Endothelial cell of umbilical vein (primary cell): ENCODE measurements at regions not wholly inside any gene's neighbourhood (a gene's known extent, or its start where the extent isn't known, plus 50 kb on each side); places are given as distances from the start of the nearest gene placed in this dataset.
"Not testable (repeated sequence)": the region's sequence is repeated elsewhere in the genome, so short reads cannot be mapped to it uniquely, and the experiment has no call there.

Source experiments
- BruUV-seq: library from RNA; stranded (reverse); fragments of 400-500 nt; replicated peaks from 2 replicates; lab custom pipeline; 2021; lab: Mats Ljungman, UMichigan
- CTCF ChIA-PET: fragments of 300-600, 350-600 bp; sonication (Branson Sonifier 250); formaldehyde crosslinking; loops from one replicate; lab custom pipeline; 2021; ENCODE audit warnings: antibody characterized with exemption, inconsistent platforms; lab: Charles Lee
- POLR2A ChIA-PET: fragments of 300-600, 350-600 bp; sonication (Branson Sonifier 250); formaldehyde crosslinking; loops from one replicate; lab custom pipeline; 2021; ENCODE audit warnings: antibody characterized with exemption, inconsistent platforms; lab: Charles Lee
- DNase-seq: peaks from one replicate; pipeline ENCODE4 v3.0.0-alpha.2; 2011; ENCODE audit warnings: low read depth, low spot score
- FAIRE-seq: peaks from 2 replicates; lab custom pipeline; 2011; peaks lifted over from hg19 to GRCh38; lab: Jason Lieb, UNC
- H2AFZ ChIP-seq: 2 replicates; pipeline ENCODE4 v1.6.0; 2012; ENCODE audit warnings: low read depth, low read length, control low read depth, inconsistent platforms
- H3K27ac ChIP-seq: 2 replicates; pipeline ENCODE4 v1.5.1; 2011; ENCODE audit warnings: low read depth, mild to moderate bottlenecking, control low read depth, low read length, moderate library complexity; ENCODE audit not compliant: insufficient read depth
- H3K27me3 ChIP-seq, 2 experiments: 2 replicates each; pipeline versions ENCODE4 v1.6.0 to v1.6.1; 2011; ENCODE audit warnings: low read length in 2 of 2, mixed read lengths in 1 of 2; ENCODE audit not compliant: control insufficient read depth in 2 of 2, insufficient read depth in 2 of 2
- H3K36me3 ChIP-seq, 2 experiments: 2 replicates in 1 of 2; 3 replicates in 1 of 2; pipeline ENCODE4 v1.5.1; 2011; ENCODE audit warnings: low read length in 2 of 2, mild to moderate bottlenecking in 1 of 2, moderate library complexity in 1 of 2; ENCODE audit not compliant: control insufficient read depth in 2 of 2, insufficient read depth in 2 of 2; ENCODE audit errors: extremely low read depth in 1 of 2
- H3K4me1 ChIP-seq: 3 replicates; pipeline ENCODE4 v1.5.1; 2011; ENCODE audit warnings: mild to moderate bottlenecking, low read length; ENCODE audit not compliant: control insufficient read depth, insufficient read depth; ENCODE audit errors: extremely low read depth
- H3K4me2 ChIP-seq: 2 replicates; pipeline ENCODE4 v1.6.1; 2011; ENCODE audit warnings: low read length, control low read depth, mixed read lengths; ENCODE audit not compliant: insufficient read depth
- H3K4me3 ChIP-seq, 3 experiments: fragments of 200-600 bp in 1 of 3; sonication (generic), shearing (Covaris generic) in 1 of 3; replicated peaks in 1 of 3; 2 replicates each; pipeline ENCODE4 v1.5.1; 2011 to 2016; ENCODE audit warnings: control low read depth in 3 of 3, low read length in 3 of 3, mild to moderate bottlenecking in 2 of 3, inconsistent platforms in 1 of 3, low read depth in 1 of 3, moderate library complexity in 1 of 3; ENCODE audit not compliant: insufficient read depth in 1 of 3
- H3K79me2 ChIP-seq: 2 replicates; pipeline ENCODE4 v1.6.0; 2012; ENCODE audit warnings: low read length, inconsistent platforms; ENCODE audit not compliant: control insufficient read depth, insufficient read depth
- H3K9ac ChIP-seq: replicated peaks from 2 replicates; pipeline ENCODE3; 2011; ENCODE audit warnings: low read length, control low read depth; ENCODE audit not compliant: insufficient read depth; ENCODE audit errors: extremely low read depth
- H3K9me1 ChIP-seq: replicated peaks from 3 replicates; pipeline ENCODE4 v1.6.0; 2011; ENCODE audit warnings: mild to moderate bottlenecking, low read length; ENCODE audit not compliant: control insufficient read depth, insufficient read depth; ENCODE audit errors: extremely low read depth
- H3K9me3 ChIP-seq: replicated peaks from 2 replicates; pipeline ENCODE4 v1.5.1; 2012; ENCODE audit warnings: low read length, inconsistent platforms; ENCODE audit not compliant: control insufficient read depth, insufficient read depth
- H4K20me1 ChIP-seq: replicated peaks from 2 replicates; pipeline ENCODE3; 2011; ENCODE audit warnings: mild to moderate bottlenecking, low read length; ENCODE audit not compliant: control insufficient read depth, insufficient read depth; ENCODE audit errors: extremely low read depth
- FOS ChIP-seq: IDR thresholded peaks from 2 replicates; pipeline ENCODE4 v1.6.1; 2011; ENCODE audit warnings: mild to moderate bottlenecking, low read length, moderate library complexity, borderline replicate concordance; ENCODE audit not compliant: insufficient read depth
- GATA2 ChIP-seq: IDR thresholded peaks from 2 replicates; pipeline ENCODE4 v1.7.0; 2011; ENCODE audit warnings: low read depth, mild to moderate bottlenecking, moderate library complexity, mixed read lengths, low read length; ENCODE audit not compliant: insufficient read length, insufficient read depth
- JUN ChIP-seq: IDR thresholded peaks from 2 replicates; pipeline ENCODE4 v1.6.1; 2011; ENCODE audit warnings: borderline replicate concordance, low read depth; ENCODE audit not compliant: insufficient read length, insufficient read depth
- MYC ChIP-seq: IDR thresholded peaks from one replicate; pipeline ENCODE4 v1.6.1; 2011; ENCODE audit warnings: mild to moderate bottlenecking, low read depth, low read length
- POLR2A ChIP-seq: IDR thresholded peaks from 2 replicates; pipeline ENCODE4 v1.6.1; 2012; ENCODE audit warnings: low read depth, mild to moderate bottlenecking, control low read depth, low read length
- POLR2AphosphoS5 ChIP-seq: IDR thresholded peaks from 2 replicates; pipeline ENCODE4 v1.6.1; 2012; ENCODE audit warnings: low read depth, mild to moderate bottlenecking, control low read depth, low read length, moderate library complexity; ENCODE audit not compliant: insufficient read depth
- dilution Hi-C: fragments of 300-500 bp; cut with MboI; formaldehyde crosslinking; loops from one replicate; pipeline ENCODE4 v1.15.0; 2019; ENCODE audit warnings: low sequenced_read_pairs; ENCODE audit not compliant: extremely low pct_ligation_motif_present
- intact Hi-C: fragments of 100-400 bp; cut with micrococcal nuclease; formaldehyde crosslinking; loops from one replicate; pipeline ENCODE4 v1.10.0; 2022
- TF ChIP-seq, protein P1 (sequence below): IDR thresholded peaks from 2 replicates; pipeline ENCODE4 v1.6.1; 2011; ENCODE audit not compliant: insufficient read depth, insufficient read length
- TF ChIP-seq, protein P2 (sequence below), 2 donors: IDR thresholded peaks; 1 replicate in 1 of 2; 2 replicates in 1 of 2; pipeline ENCODE4 v1.5.1; 2011; ENCODE audit warnings: low read length in 2 of 2, mild to moderate bottlenecking in 2 of 2, moderate library complexity in 2 of 2, control low read depth in 1 of 2, inconsistent platforms in 1 of 2, low read depth in 1 of 2; ENCODE audit not compliant: insufficient read depth in 1 of 2; ENCODE audit errors: extremely low read depth in 1 of 2

DNA sequence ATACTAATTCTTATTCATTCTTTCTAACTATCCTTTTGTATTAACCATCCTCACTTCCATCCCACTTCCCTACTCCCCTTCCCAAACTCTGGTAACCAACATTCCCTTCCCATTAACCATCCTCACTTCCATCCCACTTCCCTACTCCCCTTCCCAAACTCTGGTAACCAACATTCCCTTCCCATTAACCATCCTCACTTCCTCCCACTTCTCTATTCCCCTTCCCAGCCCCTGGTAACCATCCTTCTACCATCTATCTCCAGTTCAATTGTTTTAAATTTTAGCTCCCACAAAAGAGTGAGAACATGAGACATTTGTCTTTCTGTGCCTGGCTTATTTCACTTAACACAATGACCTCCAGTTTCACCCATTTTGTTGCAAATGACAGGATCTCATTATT lies 160.6 kb upstream of the NAMPT start:
- intact Hi-C loops, DNase-seq, H3K9me3 ChIP-seq, BruUV-seq, H2AFZ ChIP-seq, FAIRE-seq, H3K36me3 ChIP-seq, H3K4me3 ChIP-seq, H3K27ac ChIP-seq, H3K27me3 ChIP-seq, H4K20me1 ChIP-seq, H3K79me2 ChIP-seq, dilution Hi-C loops, CTCF ChIA-PET, H3K4me2 ChIP-seq, POLR2A ChIA-PET, H3K9ac ChIP-seq, H3K4me1 ChIP-seq, H3K9me1 ChIP-seq: not testable (repeated sequence)

DNA sequence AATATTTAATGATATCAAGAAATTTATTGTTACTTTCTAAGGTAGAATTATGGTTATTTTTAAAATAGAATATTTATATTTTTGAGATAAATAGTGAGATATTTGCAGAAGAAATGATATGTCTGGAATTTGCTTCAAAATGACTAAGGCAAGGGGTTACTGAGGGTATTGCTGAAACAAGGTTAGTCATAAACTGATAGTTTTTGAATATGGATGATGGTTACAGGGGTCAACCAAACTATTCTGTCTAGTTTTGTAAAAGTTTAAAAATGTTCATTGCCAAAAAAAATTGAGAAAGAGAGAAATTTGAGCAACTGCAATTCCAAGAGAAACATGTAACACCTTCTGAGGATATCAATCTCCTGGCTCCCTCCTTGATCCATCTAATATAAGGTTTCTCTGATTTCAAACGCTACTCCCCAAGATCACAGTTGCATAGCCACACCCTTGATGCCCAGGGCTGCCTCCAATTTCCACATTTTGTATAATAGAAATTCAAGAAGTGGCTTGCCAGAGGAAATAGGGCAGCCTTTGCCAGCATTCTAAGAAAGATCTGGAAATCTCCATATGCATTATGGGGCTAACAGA lies 159.4 kb upstream of the NAMPT start:
- Histone ChIP-seq H3K27ac (no peak overlapping the region), H3K27me3 (no peaks in the 10 kb centered on the region), H3K9ac (no peak overlapping the region), H3K36me3 (no peaks in the 10 kb centered on the region), H3K9me1 (no peaks in the 10 kb centered on the region), H3K79me2 (no peaks in the 10 kb centered on the region), H2AFZ (no peak overlapping the region), H3K9me3 (no peaks in the 10 kb centered on the region), H3K4me1 (no peaks in the 10 kb centered on the region), H4K20me1 (no peaks in the 10 kb centered on the region), H3K4me2 (no peak overlapping the region), H3K4me3 (no peak overlapping the region)
- intact Hi-C loops (no loop called here), dilution Hi-C loops (no loop called here)
- ChIA-PET POLR2A (no interaction called here), CTCF (no interaction called here)
- TF ChIP-seq, protein P1, sequence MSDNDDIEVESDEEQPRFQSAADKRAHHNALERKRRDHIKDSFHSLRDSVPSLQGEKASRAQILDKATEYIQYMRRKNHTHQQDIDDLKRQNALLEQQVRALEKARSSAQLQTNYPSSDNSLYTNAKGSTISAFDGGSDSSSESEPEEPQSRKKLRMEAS: no peak
- TF ChIP-seq GATA2 (no peak), FOS (no peak), POLR2A (no peak), JUN (no peak), POLR2AphosphoS5 (no peak), MYC (no peak)
- TF ChIP-seq, protein P2, sequence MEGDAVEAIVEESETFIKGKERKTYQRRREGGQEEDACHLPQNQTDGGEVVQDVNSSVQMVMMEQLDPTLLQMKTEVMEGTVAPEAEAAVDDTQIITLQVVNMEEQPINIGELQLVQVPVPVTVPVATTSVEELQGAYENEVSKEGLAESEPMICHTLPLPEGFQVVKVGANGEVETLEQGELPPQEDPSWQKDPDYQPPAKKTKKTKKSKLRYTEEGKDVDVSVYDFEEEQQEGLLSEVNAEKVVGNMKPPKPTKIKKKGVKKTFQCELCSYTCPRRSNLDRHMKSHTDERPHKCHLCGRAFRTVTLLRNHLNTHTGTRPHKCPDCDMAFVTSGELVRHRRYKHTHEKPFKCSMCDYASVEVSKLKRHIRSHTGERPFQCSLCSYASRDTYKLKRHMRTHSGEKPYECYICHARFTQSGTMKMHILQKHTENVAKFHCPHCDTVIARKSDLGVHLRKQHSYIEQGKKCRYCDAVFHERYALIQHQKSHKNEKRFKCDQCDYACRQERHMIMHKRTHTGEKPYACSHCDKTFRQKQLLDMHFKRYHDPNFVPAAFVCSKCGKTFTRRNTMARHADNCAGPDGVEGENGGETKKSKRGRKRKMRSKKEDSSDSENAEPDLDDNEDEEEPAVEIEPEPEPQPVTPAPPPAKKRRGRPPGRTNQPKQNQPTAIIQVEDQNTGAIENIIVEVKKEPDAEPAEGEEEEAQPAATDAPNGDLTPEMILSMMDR (IDR thresholded peaks at IDR 0.05; ENCODE audit: extremely low read depth in 1 of 2, insufficient read depth in 1 of 2, low read depth in 1 of 2, low read length in 2 of 2): no peak
- no TSS peak for BruUV-seq
- no peak for DNase-seq
- no peak for FAIRE-seq
